ENCODE measurements at regions not wholly inside any gene's neighbourhood (a gene's known extent, or its start where the extent isn't known, plus 50 kb on each side); places are given as distances from the start of the nearest gene placed in this dataset.

- TF ChIP-seq, protein P1, sequence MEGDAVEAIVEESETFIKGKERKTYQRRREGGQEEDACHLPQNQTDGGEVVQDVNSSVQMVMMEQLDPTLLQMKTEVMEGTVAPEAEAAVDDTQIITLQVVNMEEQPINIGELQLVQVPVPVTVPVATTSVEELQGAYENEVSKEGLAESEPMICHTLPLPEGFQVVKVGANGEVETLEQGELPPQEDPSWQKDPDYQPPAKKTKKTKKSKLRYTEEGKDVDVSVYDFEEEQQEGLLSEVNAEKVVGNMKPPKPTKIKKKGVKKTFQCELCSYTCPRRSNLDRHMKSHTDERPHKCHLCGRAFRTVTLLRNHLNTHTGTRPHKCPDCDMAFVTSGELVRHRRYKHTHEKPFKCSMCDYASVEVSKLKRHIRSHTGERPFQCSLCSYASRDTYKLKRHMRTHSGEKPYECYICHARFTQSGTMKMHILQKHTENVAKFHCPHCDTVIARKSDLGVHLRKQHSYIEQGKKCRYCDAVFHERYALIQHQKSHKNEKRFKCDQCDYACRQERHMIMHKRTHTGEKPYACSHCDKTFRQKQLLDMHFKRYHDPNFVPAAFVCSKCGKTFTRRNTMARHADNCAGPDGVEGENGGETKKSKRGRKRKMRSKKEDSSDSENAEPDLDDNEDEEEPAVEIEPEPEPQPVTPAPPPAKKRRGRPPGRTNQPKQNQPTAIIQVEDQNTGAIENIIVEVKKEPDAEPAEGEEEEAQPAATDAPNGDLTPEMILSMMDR (IDR thresholded peaks at IDR 0.05; ENCODE audit: low read depth, low read length, missing input control), result no peak
- TF ChIP-seq FOXA2 (IDR thresholded peaks at IDR 0.05), result no peak
- TF ChIP-seq, protein P2, sequence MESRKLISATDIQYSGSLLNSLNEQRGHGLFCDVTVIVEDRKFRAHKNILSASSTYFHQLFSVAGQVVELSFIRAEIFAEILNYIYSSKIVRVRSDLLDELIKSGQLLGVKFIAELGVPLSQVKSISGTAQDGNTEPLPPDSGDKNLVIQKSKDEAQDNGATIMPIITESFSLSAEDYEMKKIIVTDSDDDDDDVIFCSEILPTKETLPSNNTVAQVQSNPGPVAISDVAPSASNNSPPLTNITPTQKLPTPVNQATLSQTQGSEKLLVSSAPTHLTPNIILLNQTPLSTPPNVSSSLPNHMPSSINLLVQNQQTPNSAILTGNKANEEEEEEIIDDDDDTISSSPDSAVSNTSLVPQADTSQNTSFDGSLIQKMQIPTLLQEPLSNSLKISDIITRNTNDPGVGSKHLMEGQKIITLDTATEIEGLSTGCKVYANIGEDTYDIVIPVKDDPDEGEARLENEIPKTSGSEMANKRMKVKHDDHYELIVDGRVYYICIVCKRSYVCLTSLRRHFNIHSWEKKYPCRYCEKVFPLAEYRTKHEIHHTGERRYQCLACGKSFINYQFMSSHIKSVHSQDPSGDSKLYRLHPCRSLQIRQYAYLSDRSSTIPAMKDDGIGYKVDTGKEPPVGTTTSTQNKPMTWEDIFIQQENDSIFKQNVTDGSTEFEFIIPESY (IDR thresholded peaks at IDR 0.05), result no peak
- TF ChIP-seq ATF3 (IDR thresholded peaks at IDR 0.05), result no peak
- no peak for TF ChIP-seq RXRA (IDR thresholded peaks at IDR 0.05)
- no peak for TF ChIP-seq EGR1 (IDR thresholded peaks at IDR 0.05; ENCODE audit: low read depth in 2 of 2)
These were observed 176.3 kb upstream of the BCL6 start (continued) for GRCh38 chr3:187921391-187922074.

DNA sequence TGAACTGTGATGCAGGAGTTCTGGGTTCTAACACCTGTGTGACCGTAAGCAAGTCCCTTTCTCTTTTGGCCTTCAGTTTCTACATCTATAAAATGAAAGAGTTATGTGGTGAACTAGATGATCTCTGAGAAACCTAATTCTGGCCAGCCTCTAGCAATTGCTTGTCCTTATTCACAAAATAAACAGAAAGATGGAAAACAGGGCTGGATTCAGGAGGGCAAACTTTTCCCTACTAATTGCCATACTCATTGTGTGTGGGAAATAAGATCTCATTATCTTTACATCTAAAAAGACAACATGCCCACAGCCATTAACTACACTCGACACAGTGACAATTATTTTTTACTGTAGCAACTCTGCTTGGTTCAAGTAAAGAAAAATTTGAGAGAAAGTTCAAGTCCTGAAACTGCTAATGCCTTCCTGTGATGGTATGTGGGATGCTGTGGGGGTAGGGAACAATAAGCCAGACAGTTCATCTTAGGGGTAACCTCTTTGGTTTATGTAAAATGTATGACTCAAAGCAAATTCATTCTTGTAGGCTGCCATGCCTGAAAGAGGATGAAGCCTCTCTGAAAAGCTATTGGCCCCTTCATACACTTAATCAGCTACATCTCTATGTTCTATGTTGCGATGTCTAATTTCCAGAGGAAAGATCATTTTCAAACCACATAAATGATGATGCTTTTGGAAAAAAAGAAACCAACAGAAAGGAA, 177.6 kb upstream of the BCL6 start:
- TF ChIP-seq GABPA (IDR thresholded peaks at IDR 0.05 in 1 of 2, conservative IDR thresholded peaks at IDR 0.05 in 1 of 2), result no peak
- H3K4me3 ChIP-seq (ENCODE audit: low read depth in 1 of 3, low read length in 3 of 3), result no peak overlapping the region
- peaks cover 0 to 6% (median 0%) of the 10 kb centered on the region in 4 donors for H3K9me3 ChIP-seq (ENCODE audit: control insufficient read depth in 4 of 4, low read length in 3 of 4)
- H3K4me1 ChIP-seq (ENCODE audit: control insufficient read depth in 4 of 4, insufficient read depth in 4 of 4, low read length in 3 of 4), result no peaks in the 10 kb centered on the region
- DNase-seq (ENCODE audit: low spot score), result no peak
- no peak overlapping the region for H3K27ac ChIP-seq (ENCODE audit: low read depth in 1 of 2, low read length in 2 of 2)
- WGBS, result 91% methylated on average over 3 of the region's 3 CpGs
- H3K36me3 ChIP-seq (ENCODE audit: control insufficient read depth in 4 of 4, insufficient read depth in 3 of 4, low read depth in 1 of 4, low read length in 3 of 4), result no peaks in the 10 kb centered on the region
- H3K27me3 ChIP-seq (ENCODE audit: control insufficient read depth in 4 of 4, insufficient read depth in 4 of 4, low read length in 3 of 4), result no peaks in the 10 kb centered on the region
- H3K9ac ChIP-seq (ENCODE audit: low read depth in 1 of 2, low read length in 2 of 2), result no peak overlapping the region

GRCh38 chr3:187924651-187925050, 179.4 kb upstream of the BCL6 start:
- Histone ChIP-seq H3K36me3 (ENCODE audit: control insufficient read depth in 4 of 4, insufficient read depth in 3 of 4, low read depth in 1 of 4, low read length in 3 of 4) (no peaks in the 10 kb centered on the region), H3K9ac (ENCODE audit: low read depth in 1 of 2, low read length in 2 of 2) (no peak overlapping the region), H3K4me3 (ENCODE audit: low read depth in 1 of 3, low read length in 3 of 3) (no peak overlapping the region), H3K27me3 (ENCODE audit: control insufficient read depth in 4 of 4, insufficient read depth in 4 of 4, low read length in 3 of 4) (no peaks in the 10 kb centered on the region), H3K9me3 (ENCODE audit: control insufficient read depth in 4 of 4, low read length in 3 of 4) (peaks cover 0 to 6% (median 0%) of the 10 kb centered on the region in 4 donors), H3K27ac (ENCODE audit: low read depth in 1 of 2, low read length in 2 of 2) (no peak overlapping the region), H3K4me1 (ENCODE audit: control insufficient read depth in 4 of 4, insufficient read depth in 4 of 4, low read length in 3 of 4) (no peaks in the 10 kb centered on the region)
- no peak for TF ChIP-seq EGR1 (IDR thresholded peaks at IDR 0.05; ENCODE audit: low read depth in 2 of 2)
- TF ChIP-seq FOXA1 (IDR thresholded peaks at IDR 0.05), result no peak
- no peak for TF ChIP-seq RXRA (IDR thresholded peaks at IDR 0.05)
- TF ChIP-seq RAD21 (IDR thresholded peaks at IDR 0.05), result no peak
- no peak for TF ChIP-seq ATF3 (IDR thresholded peaks at IDR 0.05)
- no peak for TF ChIP-seq SP1 (IDR thresholded peaks at IDR 0.05)
- TF ChIP-seq GABPA (IDR thresholded peaks at IDR 0.05 in 1 of 2, conservative IDR thresholded peaks at IDR 0.05 in 1 of 2), result no peak
- no peak for TF ChIP-seq YY1 (IDR thresholded peaks at IDR 0.05)
- DNase-seq (ENCODE audit: low spot score), result no peak

Data from liver (tissue), 8 donors.